ENCODE measurements at regions not wholly inside any gene's neighbourhood (a gene's known extent, or its start where the extent isn't known, plus 50 kb on each side); places are given as distances from the start of the nearest gene placed in this dataset.

DNA sequence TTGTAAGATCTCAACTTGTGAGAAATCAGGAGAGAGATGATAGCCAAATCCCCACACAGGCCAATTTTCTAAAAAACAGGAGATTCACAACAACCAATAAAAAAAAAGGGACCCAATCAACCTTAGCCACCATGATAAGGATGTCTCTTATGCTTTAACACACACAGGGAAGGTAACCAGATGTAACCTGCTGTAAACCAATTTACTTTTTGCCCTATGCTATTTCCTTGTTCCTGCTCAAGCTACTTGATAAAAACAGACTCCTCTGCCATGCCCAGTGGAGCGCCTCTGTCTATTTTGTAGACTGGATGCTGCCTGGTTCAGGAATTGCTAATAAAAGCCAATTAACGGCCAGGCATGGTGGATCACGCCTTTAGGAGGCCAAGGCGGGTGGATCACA is 123.5 kb upstream of the NPVF start:
- no peak overlapping the region for H3K4me3 ChIP-seq
- 50 to 100% (median 90%) methylated on average over 1 to 4 of the region's 4 CpGs; no CpG with 5 or more reads in 4 of the 10 experiments for WGBS, 10 experiments
- H3K27ac ChIP-seq, result no peak overlapping the region
- peaks cover 10 to 42% of the 10 kb centered on the region in 2 donors for H3K4me1 ChIP-seq (replicated peaks in 1 of 2)
- in situ Hi-C loops (cut with MboI; ENCODE audit: low pct_unique_long_range_greater_than_20kb in 2 of 9, low sequenced_read_pairs in 9 of 9, unreplicated experiment in 9 of 9), result no loop called here
- no peak for ATAC-seq (replicated peaks in 6 of 8)

DNA sequence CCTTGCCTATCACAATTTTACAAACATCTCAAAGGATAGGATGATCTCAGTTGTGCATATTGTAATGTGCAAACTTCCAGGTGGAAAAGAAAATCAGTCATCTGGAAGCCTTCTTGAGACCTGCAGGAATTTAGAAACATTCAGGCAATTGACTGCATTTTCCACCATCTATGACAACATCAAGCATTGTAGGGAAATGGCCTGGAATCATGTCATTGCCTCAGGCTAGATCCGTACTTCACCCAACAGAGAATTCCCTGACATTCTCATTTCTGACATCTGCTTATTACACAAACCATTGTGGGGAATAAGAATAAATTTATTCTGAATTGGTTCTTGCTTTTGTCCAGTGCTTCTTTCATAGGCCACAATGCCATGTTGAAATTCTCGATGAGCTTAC is 124.9 kb upstream of the NPVF start:
- ATAC-seq (replicated peaks in 6 of 8), result peak in 2 of 8 experiments; percentile 16 to 35
- no peak overlapping the region for H3K27ac ChIP-seq
- peaks cover 16 to 42% of the 10 kb centered on the region in 2 donors for H3K4me1 ChIP-seq (replicated peaks in 1 of 2)
- WGBS, 10 experiments, result 17 to 100% (median 78%) methylated on average over 1 to 2 of the region's 2 CpGs; no CpG with 5 or more reads in 3 of the 10 experiments
- in situ Hi-C loops (cut with MboI; ENCODE audit: low pct_unique_long_range_greater_than_20kb in 2 of 9, low sequenced_read_pairs in 9 of 9, unreplicated experiment in 9 of 9), result no loop called here
- H3K4me3 ChIP-seq, result no peak overlapping the region

DNA sequence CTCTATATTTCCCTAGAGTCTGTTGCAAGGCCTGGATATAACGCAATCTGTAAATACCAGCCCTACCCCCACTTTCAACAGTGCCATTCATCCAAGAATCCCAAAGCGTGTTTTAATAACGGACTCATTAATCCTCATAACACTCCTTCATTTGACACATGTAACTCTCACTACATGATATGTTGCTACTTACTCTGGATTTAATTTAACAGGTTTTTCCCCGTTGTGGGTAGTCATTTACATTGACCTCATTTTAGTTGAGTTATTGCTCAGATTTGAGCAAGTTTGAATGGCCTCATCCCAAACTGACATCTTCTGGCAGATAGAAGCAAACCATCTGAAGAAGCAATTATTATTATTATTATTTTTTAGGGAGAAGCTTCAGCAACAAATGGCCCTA is 125.4 kb upstream of the NPVF start:
- ATAC-seq (replicated peaks in 6 of 8), result no peak
- in situ Hi-C loops (cut with MboI; ENCODE audit: low pct_unique_long_range_greater_than_20kb in 2 of 9, low sequenced_read_pairs in 9 of 9, unreplicated experiment in 9 of 9), result no loop called here
- peaks cover 16 to 42% of the 10 kb centered on the region in 2 donors for H3K4me1 ChIP-seq (replicated peaks in 1 of 2)
- no peak overlapping the region for H3K4me3 ChIP-seq
- H3K27ac ChIP-seq, result no peak overlapping the region
- WGBS, 10 experiments, result 53 to 92% (median 74%) methylated on average over 2 to 4 of the region's 4 CpGs; no CpG with 5 or more reads in 1 of the 10 experiments

DNA sequence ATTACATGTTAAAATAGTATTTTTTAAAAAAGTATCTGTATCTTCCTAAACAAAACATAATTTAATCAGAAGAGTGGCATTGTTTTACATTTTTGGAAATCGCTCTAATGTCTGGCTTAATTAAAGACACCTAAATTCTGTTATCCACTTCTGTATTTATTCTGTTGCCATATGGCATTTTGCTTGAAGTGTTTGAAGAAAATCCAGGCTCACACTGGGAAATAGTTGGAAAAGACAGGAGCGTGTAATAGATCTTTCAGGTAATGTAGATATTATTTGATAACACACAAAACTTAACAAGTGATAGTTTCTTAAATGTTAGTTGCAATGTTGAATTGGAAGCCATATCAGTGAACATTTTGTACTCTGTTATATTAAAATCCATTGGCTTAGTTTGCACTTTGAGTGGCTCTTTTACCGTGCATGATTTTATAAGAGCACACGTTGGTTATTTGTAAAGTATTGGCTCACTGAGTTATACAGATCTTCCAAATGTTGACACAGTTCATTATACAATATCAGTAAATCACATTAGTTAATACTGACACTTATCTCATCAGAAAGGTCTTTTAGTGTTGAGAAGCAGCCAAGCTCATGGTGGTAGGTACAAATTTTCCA is 128.4 kb upstream of the NPVF start:
- no peak for ATAC-seq (replicated peaks in 6 of 8)
- H3K27ac ChIP-seq, result no peak overlapping the region
- in situ Hi-C loops (cut with MboI; ENCODE audit: low pct_unique_long_range_greater_than_20kb in 2 of 9, low sequenced_read_pairs in 9 of 9, unreplicated experiment in 9 of 9), result no loop called here
- no peak overlapping the region for H3K4me3 ChIP-seq
- H3K4me1 ChIP-seq (replicated peaks in 1 of 2), result peaks cover 33 to 47% of the 10 kb centered on the region in 2 donors
- 27 to 85% (median 58%) methylated on average over 1 to 4 of the region's 4 CpGs; no CpG with 5 or more reads in 1 of the 10 experiments for WGBS, 10 experiments

DNA sequence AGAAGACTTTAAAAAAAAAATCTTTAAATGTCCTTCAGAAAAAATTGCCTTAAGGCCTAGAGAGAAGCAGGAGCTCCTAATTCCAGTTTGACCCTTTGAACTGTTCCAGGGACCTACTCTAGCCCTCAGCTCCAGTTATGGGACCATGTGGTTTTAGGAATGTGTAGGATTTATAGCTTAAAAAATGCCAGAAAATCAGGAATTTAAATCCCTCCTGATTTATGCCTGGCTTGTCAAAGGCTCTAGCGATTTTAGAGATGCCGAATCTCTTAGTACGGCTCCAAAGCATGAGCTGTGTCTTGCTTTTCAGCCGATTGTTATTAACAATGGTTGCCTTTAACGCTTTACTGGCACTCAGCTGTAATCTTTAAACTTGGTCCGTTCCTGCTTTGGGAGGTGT is 130.6 kb upstream of the NPVF start:
- Histone ChIP-seq H3K4me3 (peak overlapping the region in 2 of 5 donors; percentile 13 to 17), H3K27ac (peak overlapping the region; percentile 77 to 81), H3K4me1 (replicated peaks in 1 of 2) (peaks cover 33 to 39% of the 10 kb centered on the region in 2 donors)
- WGBS, 10 experiments, result 0 to 58% (median 34%) methylated on average over 1 to 6 of the region's 6 CpGs; no CpG with 5 or more reads in 1 of the 10 experiments
- ATAC-seq (replicated peaks in 6 of 8), result peak in 7 of 8 experiments; percentile 6 to 40 (median 20)
- in situ Hi-C loops (cut with MboI; ENCODE audit: low pct_unique_long_range_greater_than_20kb in 2 of 9, low sequenced_read_pairs in 9 of 9, unreplicated experiment in 9 of 9), result no loop called here

DNA sequence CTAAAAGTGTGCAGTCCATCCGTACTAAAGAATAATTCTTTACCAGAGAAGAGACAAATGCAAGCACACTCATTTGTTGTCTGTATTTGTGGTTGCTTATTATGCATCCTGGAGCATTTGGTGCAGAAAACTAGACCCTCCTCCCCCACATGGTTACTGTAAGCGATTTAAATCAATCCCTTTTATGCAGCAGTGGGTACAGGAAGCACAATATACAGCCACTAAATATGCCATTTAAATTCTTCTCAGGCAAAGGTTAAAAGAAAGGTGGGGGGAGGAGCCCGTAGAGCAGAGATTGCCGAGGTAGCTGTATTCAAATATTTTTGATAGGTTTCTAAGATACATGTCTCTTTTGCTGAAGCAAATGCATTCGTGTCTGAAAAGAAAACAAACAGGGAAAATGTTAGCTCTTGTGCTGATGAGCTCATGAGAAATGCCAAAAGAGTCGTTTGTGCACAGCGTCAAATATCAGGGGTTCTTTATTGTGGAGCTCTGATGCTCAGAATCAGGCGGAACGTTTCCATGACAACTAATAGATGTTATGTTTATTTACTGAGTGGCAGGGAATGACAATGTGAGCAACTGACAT is 131.3 kb upstream of the NPVF start:
- Histone ChIP-seq H3K4me1 (replicated peaks in 1 of 2) (peaks cover 33 to 38% of the 10 kb centered on the region in 2 donors), H3K4me3 (peak overlapping the region in 3 of 5 donors; percentile 2 to 17 (median 13)), H3K27ac (peak overlapping the region; percentile 77 to 81)
- in situ Hi-C loops (cut with MboI; ENCODE audit: low pct_unique_long_range_greater_than_20kb in 2 of 9, low sequenced_read_pairs in 9 of 9, unreplicated experiment in 9 of 9), result no loop called here
- ATAC-seq (replicated peaks in 6 of 8), result peak; percentile 64 to 90 (median 88)
- 0 to 20% (median 8%) methylated on average over 1 to 9 of the region's 9 CpGs for WGBS, 10 experiments

DNA sequence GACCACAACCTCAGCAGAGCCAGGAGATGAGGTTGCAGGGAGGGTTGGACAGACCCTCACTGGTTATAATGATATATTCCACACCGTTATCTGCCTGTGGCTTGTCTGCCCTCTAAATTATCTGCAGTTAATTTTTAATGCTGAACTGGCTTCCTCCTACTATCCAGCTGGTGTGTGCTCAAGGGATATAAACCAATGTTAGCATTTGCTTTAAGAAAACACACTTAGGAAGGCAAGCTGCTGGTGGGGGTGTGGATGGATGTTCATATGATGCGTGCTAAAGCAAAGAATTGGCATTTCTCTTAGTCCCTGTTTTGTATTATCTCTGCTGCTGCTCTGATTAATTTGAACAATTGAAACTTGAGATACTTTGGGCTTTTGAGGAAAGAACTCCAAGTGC is 132.2 kb upstream of the NPVF start:
- peaks cover 33 to 38% of the 10 kb centered on the region in 2 donors for H3K4me1 ChIP-seq (replicated peaks in 1 of 2)
- 33 to 100% (median 50%) methylated on average over 1 to 2 of the region's 2 CpGs; no CpG with 5 or more reads in 2 of the 10 experiments for WGBS, 10 experiments
- in situ Hi-C loops (cut with MboI; ENCODE audit: low pct_unique_long_range_greater_than_20kb in 2 of 9, low sequenced_read_pairs in 9 of 9, unreplicated experiment in 9 of 9), result no loop called here
- ATAC-seq (replicated peaks in 6 of 8), result peak in 4 of 8 experiments; percentile 28 to 40 (median 30)
- H3K27ac ChIP-seq, result peak overlapping the region; percentile 77 to 81
- H3K4me3 ChIP-seq, result no peak overlapping the region

DNA sequence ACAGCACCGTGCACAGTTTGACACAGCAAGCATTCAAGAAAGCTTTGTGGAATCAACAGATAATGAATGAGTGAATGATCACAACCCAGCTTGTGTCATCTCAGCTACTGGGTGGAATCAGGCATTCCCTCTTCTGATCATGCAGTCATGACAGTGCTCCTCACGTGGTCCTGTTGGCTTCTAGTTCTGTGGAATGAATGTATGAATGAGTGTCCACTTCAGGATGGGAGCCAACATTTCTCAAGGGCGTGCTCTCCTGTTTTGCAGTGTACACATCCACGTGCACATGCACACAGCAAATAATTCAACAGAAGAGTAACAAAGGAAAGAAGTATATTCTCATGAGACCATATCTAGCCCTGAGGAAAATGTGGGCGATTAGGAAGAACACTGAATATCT is 133.1 kb upstream of the NPVF start:
- Histone ChIP-seq H3K4me3 (no peak overlapping the region), H3K4me1 (replicated peaks in 1 of 2) (peaks cover 33 to 38% of the 10 kb centered on the region in 2 donors), H3K27ac (no peak overlapping the region)
- in situ Hi-C loops (cut with MboI; ENCODE audit: low pct_unique_long_range_greater_than_20kb in 2 of 9, low sequenced_read_pairs in 9 of 9, unreplicated experiment in 9 of 9), result no loop called here
- ATAC-seq (replicated peaks in 6 of 8), result peak in 2 of 8 experiments; percentile 51 to 56
- WGBS, 10 experiments, result 7 to 100% (median 87%) methylated on average over 1 to 4 of the region's 5 CpGs; no CpG with 5 or more reads in 2 of the 10 experiments

DNA sequence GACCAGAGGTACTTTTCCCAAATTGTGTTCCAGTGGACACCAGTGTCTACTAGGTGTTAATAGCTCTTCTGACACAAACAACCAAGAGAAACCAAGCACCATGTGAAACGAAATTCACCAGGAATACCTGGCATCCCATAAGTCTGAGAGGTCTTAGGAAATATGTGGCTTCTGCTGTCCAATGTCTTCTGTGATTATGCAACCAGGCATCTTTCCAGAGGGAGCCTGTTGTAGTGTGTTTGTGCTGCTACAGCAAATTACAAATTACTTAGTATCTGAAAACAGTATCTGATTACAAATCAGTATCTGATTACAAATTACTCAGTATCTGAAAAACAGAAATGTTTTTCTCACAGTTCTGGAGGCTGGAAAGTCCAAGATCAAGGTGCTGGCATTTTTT is 133.6 kb upstream of the NPVF start:
- Histone ChIP-seq H3K4me3 (no peak overlapping the region), H3K27ac (no peak overlapping the region), H3K4me1 (replicated peaks in 1 of 2) (peaks cover 33 to 38% of the 10 kb centered on the region in 2 donors)
- 0 to 80% (median 67%) methylated on average over 1 of the region's 1 CpG; no CpG with 5 or more reads in 5 of the 10 experiments for WGBS, 10 experiments
- in situ Hi-C loops (cut with MboI; ENCODE audit: low pct_unique_long_range_greater_than_20kb in 2 of 9, low sequenced_read_pairs in 9 of 9, unreplicated experiment in 9 of 9), result no loop called here
- peak in 2 of 8 experiments; percentile 8 to 32 for ATAC-seq (replicated peaks in 6 of 8)

DNA sequence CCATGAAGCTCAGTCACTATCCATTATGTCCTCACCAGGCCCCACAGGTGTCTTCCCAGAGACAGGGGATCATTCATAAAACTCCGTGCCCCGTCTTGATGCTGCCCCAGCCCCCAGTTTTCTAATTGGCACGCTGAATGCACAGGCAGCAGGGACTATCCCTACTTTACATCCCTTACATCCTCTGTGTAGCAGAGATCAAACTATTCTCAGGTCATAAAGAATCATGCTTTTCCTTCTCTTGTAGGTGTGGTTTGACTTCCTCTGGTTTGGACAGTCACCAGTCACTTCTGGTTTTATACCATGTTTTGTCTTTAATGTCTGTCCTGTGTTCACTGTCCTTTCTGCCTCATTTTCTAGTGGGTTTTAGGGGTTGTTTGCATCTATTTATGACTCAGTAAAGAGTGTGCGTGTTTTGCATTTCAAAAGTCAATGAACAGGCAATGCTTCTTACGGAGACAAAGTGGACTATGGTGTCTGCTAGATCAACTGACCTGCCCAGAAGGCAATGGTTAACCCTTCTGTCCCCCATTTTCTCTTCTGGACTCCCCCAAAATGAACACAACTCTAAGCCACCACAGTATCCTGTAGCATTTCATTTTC is 140.4 kb upstream of the NPVF start:
- Histone ChIP-seq H3K4me1 (replicated peaks in 1 of 2) (no peaks in the 10 kb centered on the region), H3K4me3 (no peak overlapping the region), H3K27ac (no peak overlapping the region)
- peak in 2 of 8 experiments; percentile 35 to 59 for ATAC-seq (replicated peaks in 6 of 8)
- in situ Hi-C loops (cut with MboI; ENCODE audit: low pct_unique_long_range_greater_than_20kb in 2 of 9, low sequenced_read_pairs in 9 of 9, unreplicated experiment in 9 of 9), result no loop called here
- 23 to 100% (median 65%) methylated on average over 1 to 5 of the region's 5 CpGs; no CpG with 5 or more reads in 2 of the 10 experiments for WGBS, 10 experiments

DNA sequence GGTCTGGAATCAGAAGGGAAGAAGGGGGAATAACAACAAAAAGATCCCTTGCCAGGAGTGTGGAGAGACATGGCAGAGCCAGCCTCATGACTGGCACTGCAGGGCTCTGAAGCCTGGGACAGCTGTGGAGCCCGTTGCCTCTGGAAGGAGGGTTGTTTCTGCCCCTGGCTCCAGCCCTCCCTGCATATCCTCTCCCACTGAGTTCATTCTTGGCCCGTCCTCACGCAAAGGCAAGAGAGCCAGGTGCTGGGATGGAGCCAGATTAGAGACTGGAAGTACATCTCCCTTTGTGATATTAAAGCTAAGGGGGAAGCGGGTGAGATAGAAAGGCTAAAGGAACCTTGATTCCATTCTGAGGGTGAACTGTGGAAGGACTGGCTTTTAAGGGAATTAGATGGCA is 141.5 kb upstream of the NPVF start:
- peak in 3 of 8 experiments; percentile 49 to 67 (median 50) for ATAC-seq (replicated peaks in 6 of 8)
- Histone ChIP-seq H3K4me1 (replicated peaks in 1 of 2) (no peaks in the 10 kb centered on the region), H3K4me3 (no peak overlapping the region), H3K27ac (no peak overlapping the region)
- in situ Hi-C loops (cut with MboI; ENCODE audit: low pct_unique_long_range_greater_than_20kb in 2 of 9, low sequenced_read_pairs in 9 of 9, unreplicated experiment in 9 of 9), result no loop called here
- WGBS, 10 experiments, result 17 to 100% (median 63%) methylated on average over 1 to 4 of the region's 4 CpGs; no CpG with 5 or more reads in 4 of the 10 experiments

DNA sequence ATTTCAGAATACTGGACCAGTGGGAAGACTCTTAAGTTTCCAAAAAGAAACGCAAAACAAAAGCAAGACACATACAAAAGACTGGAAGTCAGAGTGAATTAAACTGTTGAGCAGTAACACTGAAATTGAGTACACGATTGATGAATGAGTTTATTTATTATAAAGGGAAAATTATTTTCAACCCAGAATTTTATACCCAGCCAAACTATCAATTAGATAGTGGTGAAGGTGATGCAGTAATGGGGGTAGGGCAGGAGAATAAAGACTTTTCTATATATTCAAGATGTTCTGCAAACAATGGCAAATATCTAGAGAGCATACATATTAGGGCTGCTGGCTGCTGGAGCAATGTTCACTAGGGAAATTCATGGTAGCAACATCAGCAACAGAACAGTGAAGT is 143.7 kb upstream of the NPVF start:
- no peak for ATAC-seq (replicated peaks in 6 of 8)
- H3K4me3 ChIP-seq, result no peak overlapping the region
- no peaks in the 10 kb centered on the region for H3K4me1 ChIP-seq (replicated peaks in 1 of 2)
- WGBS, 10 experiments, result 4 to 100% (median 74%) methylated on average over 1 to 2 of the region's 2 CpGs
- in situ Hi-C loops (cut with MboI; ENCODE audit: low pct_unique_long_range_greater_than_20kb in 2 of 9, low sequenced_read_pairs in 9 of 9, unreplicated experiment in 9 of 9), result no loop called here
- no peak overlapping the region for H3K27ac ChIP-seq
